ENCODE measurements at regions not wholly inside any gene's neighbourhood (a gene's known extent, or its start where the extent isn't known, plus 50 kb on each side); places are given as distances from the start of the nearest gene placed in this dataset.

DNA sequence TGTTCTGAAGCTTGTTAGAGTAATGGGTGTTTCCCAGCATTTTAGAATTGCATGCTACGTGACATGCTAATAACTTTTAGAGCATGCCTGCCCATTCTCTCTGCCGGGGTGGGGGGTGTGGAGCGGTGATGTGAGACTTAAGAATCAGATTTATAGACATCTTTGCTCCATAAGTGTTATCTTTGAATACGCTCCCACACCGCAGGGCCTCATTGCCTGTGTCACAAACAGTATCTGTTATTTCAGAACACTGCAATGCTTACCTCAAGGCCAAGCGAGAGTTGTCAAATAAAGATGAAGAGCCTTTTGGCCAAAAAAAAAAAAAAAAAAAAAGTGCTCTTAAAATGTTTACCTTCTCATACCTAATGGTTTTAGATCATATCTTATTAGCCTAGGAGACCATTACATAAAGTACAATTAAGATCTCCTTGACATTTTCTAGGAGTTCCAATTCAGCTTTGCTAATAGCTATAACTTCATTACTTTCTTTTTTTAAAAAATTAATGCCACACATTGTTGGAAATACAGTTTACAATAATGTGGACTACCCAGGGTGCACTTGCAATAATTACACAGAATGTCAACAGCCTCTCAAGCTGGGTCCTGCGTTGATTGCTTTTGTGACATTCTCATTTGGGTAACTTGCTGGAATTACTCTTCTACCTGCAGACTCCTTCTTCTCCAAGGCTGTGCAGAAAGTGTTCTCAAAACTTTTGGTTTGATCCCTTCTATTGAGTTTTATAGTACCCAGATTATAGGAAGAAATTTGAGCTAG lies 525.3 kb downstream of the KLF12 start:
- H3K4me1 ChIP-seq (ENCODE audit: control insufficient read depth in 1 of 2, low read depth in 2 of 2) = no peaks in the 10 kb centered on the region
- TF ChIP-seq, protein P1, sequence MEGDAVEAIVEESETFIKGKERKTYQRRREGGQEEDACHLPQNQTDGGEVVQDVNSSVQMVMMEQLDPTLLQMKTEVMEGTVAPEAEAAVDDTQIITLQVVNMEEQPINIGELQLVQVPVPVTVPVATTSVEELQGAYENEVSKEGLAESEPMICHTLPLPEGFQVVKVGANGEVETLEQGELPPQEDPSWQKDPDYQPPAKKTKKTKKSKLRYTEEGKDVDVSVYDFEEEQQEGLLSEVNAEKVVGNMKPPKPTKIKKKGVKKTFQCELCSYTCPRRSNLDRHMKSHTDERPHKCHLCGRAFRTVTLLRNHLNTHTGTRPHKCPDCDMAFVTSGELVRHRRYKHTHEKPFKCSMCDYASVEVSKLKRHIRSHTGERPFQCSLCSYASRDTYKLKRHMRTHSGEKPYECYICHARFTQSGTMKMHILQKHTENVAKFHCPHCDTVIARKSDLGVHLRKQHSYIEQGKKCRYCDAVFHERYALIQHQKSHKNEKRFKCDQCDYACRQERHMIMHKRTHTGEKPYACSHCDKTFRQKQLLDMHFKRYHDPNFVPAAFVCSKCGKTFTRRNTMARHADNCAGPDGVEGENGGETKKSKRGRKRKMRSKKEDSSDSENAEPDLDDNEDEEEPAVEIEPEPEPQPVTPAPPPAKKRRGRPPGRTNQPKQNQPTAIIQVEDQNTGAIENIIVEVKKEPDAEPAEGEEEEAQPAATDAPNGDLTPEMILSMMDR (IDR thresholded peaks at IDR 0.05) = no peak
- DNase-seq (ENCODE audit: low spot score) (no peak), ATAC-seq (ENCODE audit: insufficient number of reproducible peaks, low FRiP score, low read depth) (no peak)
- H3K4me3 ChIP-seq = no peak overlapping the region
- no peak overlapping the region for H3K27ac ChIP-seq
- H3K9me3 ChIP-seq = no peaks in the 10 kb centered on the region
- no peaks in the 10 kb centered on the region for H3K27me3 ChIP-seq (replicated peaks; ENCODE audit: insufficient read depth)
- H3K36me3 ChIP-seq = no peaks in the 10 kb centered on the region

DNA sequence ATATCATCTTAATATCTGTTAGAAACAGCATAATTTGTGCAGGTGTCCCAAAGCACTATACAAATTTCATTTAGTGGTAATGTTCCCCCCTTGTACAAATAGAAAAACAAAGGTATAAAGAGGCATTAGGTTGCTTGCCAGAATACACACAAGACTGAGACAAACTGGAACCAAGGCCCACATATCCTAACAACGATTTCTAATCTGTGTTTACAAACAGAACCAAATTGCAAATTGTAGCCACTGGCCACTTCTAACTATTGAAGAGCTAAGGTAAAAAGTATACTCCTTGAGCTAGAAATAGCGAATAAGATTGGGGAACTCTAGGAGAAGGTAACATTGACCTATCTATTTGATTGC lies 526.1 kb downstream of the KLF12 start:
- no peaks in the 10 kb centered on the region for H3K9me3 ChIP-seq
- H3K4me3 ChIP-seq = no peak overlapping the region
- H3K27me3 ChIP-seq (replicated peaks; ENCODE audit: insufficient read depth) = no peaks in the 10 kb centered on the region
- no peaks in the 10 kb centered on the region for H3K36me3 ChIP-seq
- H3K4me1 ChIP-seq (ENCODE audit: control insufficient read depth in 1 of 2, low read depth in 2 of 2) = no peaks in the 10 kb centered on the region
- no peak overlapping the region for H3K27ac ChIP-seq
- TF ChIP-seq, protein P1 (IDR thresholded peaks at IDR 0.05) = no peak
- DNase-seq (ENCODE audit: low spot score) (no peak), ATAC-seq (ENCODE audit: insufficient number of reproducible peaks, low FRiP score, low read depth) (no peak)

DNA sequence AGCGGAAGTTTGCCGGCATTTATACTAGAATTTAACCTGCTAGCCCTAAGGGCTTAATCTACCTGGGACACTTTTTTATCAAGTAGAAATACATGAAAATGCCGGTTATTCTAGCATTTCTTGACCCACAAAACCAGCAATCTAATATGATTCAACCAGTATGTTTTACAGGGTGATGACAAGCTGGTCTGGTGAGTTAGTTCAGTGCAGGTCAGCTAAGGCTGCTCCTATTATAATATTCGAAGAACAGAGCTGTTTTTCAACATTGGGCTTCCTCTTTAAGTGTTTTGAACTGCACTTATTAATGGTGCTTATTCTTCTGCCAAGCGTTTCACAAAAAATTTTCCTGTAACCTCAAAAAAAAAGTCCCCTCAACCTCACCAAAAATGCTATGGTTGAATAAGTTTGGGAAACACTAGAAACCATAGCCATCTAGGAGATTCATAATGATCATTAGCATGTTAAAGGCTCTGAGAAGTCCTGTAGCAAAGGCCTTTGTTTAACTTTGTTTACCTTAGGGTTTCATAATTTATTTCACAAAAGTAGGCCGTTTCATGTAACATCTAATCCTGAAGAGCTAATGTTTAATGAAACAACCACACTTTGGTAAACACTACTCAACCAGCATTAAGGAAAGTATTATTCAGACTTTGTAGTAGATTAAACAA lies 526.6 kb downstream of the KLF12 start:
- TF ChIP-seq, protein P1 (IDR thresholded peaks at IDR 0.05) = no peak
- ATAC-seq (ENCODE audit: insufficient number of reproducible peaks, low FRiP score, low read depth) = no peak
- no peak for DNase-seq (ENCODE audit: low spot score)

DNA sequence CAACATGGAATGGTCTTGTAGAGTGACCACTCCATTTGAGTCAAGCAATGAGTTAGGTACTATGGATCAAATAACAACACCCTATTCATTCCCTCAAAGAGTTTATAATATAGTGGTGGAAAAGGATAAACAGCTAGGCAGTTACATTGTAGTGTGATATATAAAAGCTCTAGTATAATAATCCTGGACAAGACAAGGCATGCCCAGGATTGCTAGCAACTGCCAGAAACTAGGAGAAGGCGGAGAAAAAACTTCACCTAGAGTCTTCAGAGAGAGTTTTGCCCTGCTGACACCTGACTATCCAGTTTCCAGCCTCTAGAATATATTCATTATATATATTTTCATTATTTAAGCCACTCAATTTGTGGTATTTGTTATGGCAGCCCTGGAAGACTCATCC lies 530.6 kb downstream of the KLF12 start:
- TF ChIP-seq, protein P1 (IDR thresholded peaks at IDR 0.05) = no peak
- no peak for DNase-seq (ENCODE audit: low spot score)
- Histone ChIP-seq H3K36me3 (no peaks in the 10 kb centered on the region), H3K9me3 (no peaks in the 10 kb centered on the region), H3K4me3 (no peak overlapping the region), H3K27ac (no peak overlapping the region), H3K4me1 (ENCODE audit: control insufficient read depth in 1 of 2, low read depth in 2 of 2) (no peaks in the 10 kb centered on the region), H3K27me3 (replicated peaks; ENCODE audit: insufficient read depth) (no peaks in the 10 kb centered on the region)
- ATAC-seq (ENCODE audit: insufficient number of reproducible peaks, low FRiP score, low read depth) = no peak

More for the DNA sequence above, 526.6 kb downstream of the KLF12 start:
- H3K4me3 ChIP-seq = no peak overlapping the region
- no peak overlapping the region for H3K27ac ChIP-seq
- no peaks in the 10 kb centered on the region for H3K27me3 ChIP-seq (replicated peaks; ENCODE audit: insufficient read depth)
- no peaks in the 10 kb centered on the region for H3K4me1 ChIP-seq (ENCODE audit: control insufficient read depth in 1 of 2, low read depth in 2 of 2)
- no peaks in the 10 kb centered on the region for H3K9me3 ChIP-seq
- H3K36me3 ChIP-seq = no peaks in the 10 kb centered on the region

DNA sequence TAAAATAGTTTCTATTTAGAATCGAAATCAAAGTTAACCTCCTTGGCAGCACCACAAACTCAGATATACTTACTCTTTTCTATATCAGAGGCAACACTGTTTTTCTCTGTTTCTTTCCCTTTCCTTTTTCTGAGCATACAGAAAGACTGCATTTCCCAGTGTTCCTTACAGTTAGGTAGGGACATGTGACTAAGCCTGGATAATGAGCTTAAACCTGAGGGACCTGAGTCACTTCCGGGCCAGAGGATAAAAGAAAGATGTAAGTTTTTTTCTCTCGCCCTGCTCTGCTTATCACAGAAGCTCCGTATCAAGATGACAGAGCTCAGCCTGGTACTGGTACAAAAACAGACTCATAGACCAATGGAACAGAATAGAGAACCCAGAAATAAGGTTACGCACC lies 531.9 kb downstream of the KLF12 start:
- ATAC-seq (ENCODE audit: insufficient number of reproducible peaks, low FRiP score, low read depth) = no peak
- H3K27ac ChIP-seq = no peak overlapping the region

More for the DNA sequence above, 531.9 kb downstream of the KLF12 start:
- no peaks in the 10 kb centered on the region for H3K36me3 ChIP-seq
- H3K27me3 ChIP-seq (replicated peaks; ENCODE audit: insufficient read depth) = no peaks in the 10 kb centered on the region
- no peak overlapping the region for H3K4me3 ChIP-seq
- TF ChIP-seq, protein P1 (IDR thresholded peaks at IDR 0.05) = no peak
- no peaks in the 10 kb centered on the region for H3K9me3 ChIP-seq
- H3K4me1 ChIP-seq (ENCODE audit: control insufficient read depth in 1 of 2, low read depth in 2 of 2) = no peaks in the 10 kb centered on the region
- no peak for DNase-seq (ENCODE audit: low spot score)
